Astrocyte (in vitro differentiated cells and primary cell): ENCODE measurements at regions not wholly inside any gene's neighbourhood (a gene's known extent, or its start where the extent isn't known, plus 50 kb on each side); places are given as distances from the start of the nearest gene placed in this dataset.

Experiments
- EZH2 ChIP-seq: IDR thresholded peaks from 2 replicates; pipeline ENCODE4 v1.6.1; 2012; ENCODE audit warnings: mild to moderate bottlenecking, low read length, inconsistent platforms; ENCODE audit not compliant: insufficient read depth
- TF ChIP-seq, protein P1 (sequence below): IDR thresholded peaks from 2 replicates; pipeline ENCODE4 v1.5.1; 2011; ENCODE audit warnings: low read depth, mild to moderate bottlenecking, inconsistent platforms, low read length, moderate library complexity; ENCODE audit not compliant: insufficient read depth

- TF ChIP-seq, protein P1, sequence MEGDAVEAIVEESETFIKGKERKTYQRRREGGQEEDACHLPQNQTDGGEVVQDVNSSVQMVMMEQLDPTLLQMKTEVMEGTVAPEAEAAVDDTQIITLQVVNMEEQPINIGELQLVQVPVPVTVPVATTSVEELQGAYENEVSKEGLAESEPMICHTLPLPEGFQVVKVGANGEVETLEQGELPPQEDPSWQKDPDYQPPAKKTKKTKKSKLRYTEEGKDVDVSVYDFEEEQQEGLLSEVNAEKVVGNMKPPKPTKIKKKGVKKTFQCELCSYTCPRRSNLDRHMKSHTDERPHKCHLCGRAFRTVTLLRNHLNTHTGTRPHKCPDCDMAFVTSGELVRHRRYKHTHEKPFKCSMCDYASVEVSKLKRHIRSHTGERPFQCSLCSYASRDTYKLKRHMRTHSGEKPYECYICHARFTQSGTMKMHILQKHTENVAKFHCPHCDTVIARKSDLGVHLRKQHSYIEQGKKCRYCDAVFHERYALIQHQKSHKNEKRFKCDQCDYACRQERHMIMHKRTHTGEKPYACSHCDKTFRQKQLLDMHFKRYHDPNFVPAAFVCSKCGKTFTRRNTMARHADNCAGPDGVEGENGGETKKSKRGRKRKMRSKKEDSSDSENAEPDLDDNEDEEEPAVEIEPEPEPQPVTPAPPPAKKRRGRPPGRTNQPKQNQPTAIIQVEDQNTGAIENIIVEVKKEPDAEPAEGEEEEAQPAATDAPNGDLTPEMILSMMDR = no peak
- no peak for TF ChIP-seq EZH2
Observed at GRCh38 chr1:119225831-119226230, 85.4 kb upstream of the WARS2 start.
